IPS-20b (cell line): ENCODE measurements at regions not wholly inside any gene's neighbourhood (a gene's known extent, or its start where the extent isn't known, plus 50 kb on each side); places are given as distances from the start of the nearest gene placed in this dataset.

Experiments
- H3K27ac ChIP-seq: one replicate; pipeline ENCODE4 v1.5.1; 2013; ENCODE audit warnings: low read length
- H3K27me3 ChIP-seq: 2 replicates; pipeline ENCODE4 v1.6.1; 2013; ENCODE audit warnings: mild to moderate bottlenecking, low read length, inconsistent platforms; ENCODE audit not compliant: insufficient read depth
- H3K36me3 ChIP-seq: 2 replicates; pipeline ENCODE4 v1.6.1; 2013; ENCODE audit warnings: low read depth, mild to moderate bottlenecking, inconsistent platforms, low read length, moderate library complexity; ENCODE audit not compliant: insufficient read depth
- H3K4me1 ChIP-seq: 2 replicates; pipeline ENCODE4 v1.6.1; 2013; ENCODE audit warnings: mild to moderate bottlenecking, control low read depth, inconsistent platforms, low read length, moderate library complexity; ENCODE audit not compliant: insufficient read depth
- H3K4me3 ChIP-seq: 2 replicates; pipeline ENCODE4 v1.5.1; 2013; ENCODE audit warnings: mild to moderate bottlenecking, low read length, inconsistent platforms
- H3K9ac ChIP-seq: 2 replicates; pipeline ENCODE4 v1.6.1; 2013; ENCODE audit warnings: low read depth, mild to moderate bottlenecking, inconsistent platforms, low read length, moderate library complexity
- H3K9me3 ChIP-seq: 2 replicates; pipeline ENCODE4 v1.6.1; 2013; ENCODE audit warnings: mild to moderate bottlenecking, low read depth, low read length, inconsistent platforms; ENCODE audit not compliant: insufficient read depth

DNA sequence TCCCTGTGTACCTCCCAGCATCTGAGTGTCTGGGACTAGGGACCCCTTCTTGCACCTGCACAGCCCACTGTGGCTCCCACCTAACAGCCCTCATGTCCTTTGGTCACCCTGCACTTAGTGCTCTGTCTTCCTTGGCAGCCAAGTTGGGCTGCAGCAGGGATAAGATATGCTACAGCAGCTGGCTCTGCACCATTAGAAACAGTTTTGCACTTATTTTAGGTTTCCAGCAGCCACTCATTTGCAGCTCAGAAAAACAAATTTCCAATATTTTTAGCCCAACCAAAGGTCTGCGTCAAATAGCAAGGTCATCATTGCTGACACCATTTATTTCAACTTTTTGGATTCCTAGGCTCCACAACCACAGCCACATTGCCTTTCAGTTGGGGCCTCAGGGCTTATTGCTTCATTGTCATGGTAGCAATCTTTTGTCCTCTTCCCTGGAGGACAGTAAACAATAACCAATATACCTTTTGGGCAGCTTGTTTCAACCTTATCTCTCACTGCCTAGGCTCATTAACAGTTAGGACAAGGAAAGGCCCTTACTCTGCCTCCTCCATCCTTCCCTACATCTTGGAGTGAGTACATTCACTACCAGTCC, 263.9 kb downstream of the COX7C start:
- no peak overlapping the region for H3K9ac ChIP-seq
- no peaks in the 10 kb centered on the region for H3K36me3 ChIP-seq
- H3K9me3 ChIP-seq = no peaks in the 10 kb centered on the region
- H3K27me3 ChIP-seq = no peaks in the 10 kb centered on the region
- peaks cover 15% of the 10 kb centered on the region; the same call in 1 of the 2 replicates for H3K4me1 ChIP-seq
- H3K27ac ChIP-seq = no peak overlapping the region
- H3K4me3 ChIP-seq = no peak overlapping the region

DNA sequence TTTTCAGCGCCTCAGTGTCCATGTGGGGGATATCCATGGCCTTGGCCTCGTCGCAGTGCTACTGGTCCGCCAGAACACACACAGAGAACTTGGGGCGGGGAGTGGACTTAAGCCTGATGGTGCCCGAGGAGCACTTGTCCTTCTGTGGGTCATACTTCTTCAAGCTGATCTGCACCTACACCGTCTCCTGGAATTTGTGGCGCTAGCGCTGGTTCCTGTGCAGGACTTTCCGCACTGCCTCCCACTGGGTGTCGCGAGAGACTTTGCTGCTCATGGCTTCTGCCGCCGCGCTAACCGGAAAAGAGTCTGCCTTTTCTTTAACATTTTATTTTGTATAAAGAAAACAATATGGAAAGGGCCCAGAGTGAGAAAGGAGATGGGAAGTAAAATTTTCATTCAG, 266.9 kb downstream of the COX7C start:
- no peaks in the 10 kb centered on the region for H3K27me3 ChIP-seq
- peaks cover 7% of the 10 kb centered on the region; the same call in 1 of the 2 replicates for H3K4me1 ChIP-seq
- no peaks in the 10 kb centered on the region for H3K36me3 ChIP-seq
- H3K4me3 ChIP-seq = no peak overlapping the region
- H3K27ac ChIP-seq = no peak overlapping the region
- H3K9me3 ChIP-seq = no peaks in the 10 kb centered on the region
- no peak overlapping the region for H3K9ac ChIP-seq

DNA sequence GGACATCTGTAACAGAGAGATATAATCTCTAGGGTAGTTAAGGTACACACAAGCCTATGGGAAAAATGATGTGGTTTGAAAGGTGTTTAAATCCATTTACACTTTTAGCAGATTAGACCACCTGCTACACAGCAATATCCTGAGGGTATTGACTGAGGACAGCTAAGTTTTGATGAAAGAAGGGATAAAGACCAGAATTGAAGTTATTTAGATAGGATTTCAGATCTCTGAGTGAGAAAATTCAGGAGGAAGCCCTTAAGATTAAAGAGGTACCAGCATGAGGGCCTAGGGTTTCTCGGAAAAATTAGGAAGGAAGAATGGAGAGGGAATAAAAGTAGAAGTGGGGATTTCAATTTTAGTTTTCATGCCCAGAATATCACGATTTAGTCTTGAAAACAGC, 267.3 kb downstream of the COX7C start:
- peaks cover 7% of the 10 kb centered on the region; the same call in 1 of the 2 replicates for H3K4me1 ChIP-seq
- H3K27me3 ChIP-seq = no peaks in the 10 kb centered on the region
- H3K36me3 ChIP-seq = no peaks in the 10 kb centered on the region
- H3K4me3 ChIP-seq = no peak overlapping the region
- no peak overlapping the region for H3K9ac ChIP-seq
- H3K27ac ChIP-seq = no peak overlapping the region
- no peaks in the 10 kb centered on the region for H3K9me3 ChIP-seq

DNA sequence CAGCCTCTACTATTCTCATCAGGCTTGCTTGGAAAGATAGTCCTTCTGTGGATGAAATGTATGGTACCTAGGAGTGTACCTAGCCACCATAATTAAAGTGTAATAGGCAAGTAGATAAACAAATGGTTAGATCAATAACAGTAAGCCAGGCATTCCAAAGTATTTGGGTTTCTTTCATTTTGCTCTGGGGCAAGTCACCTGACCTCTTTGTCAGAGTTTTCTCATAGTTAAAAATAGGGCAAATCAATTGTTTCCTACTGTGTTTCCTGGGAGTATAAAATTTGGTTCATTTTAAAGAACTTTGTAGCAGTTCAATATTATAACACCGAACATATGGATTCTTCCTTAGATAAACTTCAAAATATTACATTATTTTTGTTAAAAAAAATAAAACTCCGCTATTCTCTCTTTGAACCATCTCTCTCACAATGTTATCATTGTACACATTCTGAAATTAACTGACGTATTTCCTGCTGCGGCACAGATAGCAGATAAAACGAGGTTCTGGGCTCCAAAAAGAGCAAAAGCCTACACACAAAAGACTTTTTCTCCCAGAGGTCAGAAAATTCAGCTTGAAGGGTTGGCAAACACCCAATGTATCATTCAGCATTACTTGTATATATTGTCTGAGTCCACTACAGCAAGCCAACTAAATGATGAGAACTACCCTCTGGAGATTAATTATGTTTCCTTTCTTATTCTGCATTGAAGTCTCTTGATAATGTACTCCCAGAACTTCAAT, 267.9 kb downstream of the COX7C start:
- Histone ChIP-seq H3K9me3 (no peaks in the 10 kb centered on the region), H3K4me3 (no peak overlapping the region), H3K4me1 (peaks cover 7% of the 10 kb centered on the region; the same call in 1 of the 2 replicates), H3K27me3 (no peaks in the 10 kb centered on the region), H3K27ac (no peak overlapping the region), H3K36me3 (no peaks in the 10 kb centered on the region), H3K9ac (no peak overlapping the region)

DNA sequence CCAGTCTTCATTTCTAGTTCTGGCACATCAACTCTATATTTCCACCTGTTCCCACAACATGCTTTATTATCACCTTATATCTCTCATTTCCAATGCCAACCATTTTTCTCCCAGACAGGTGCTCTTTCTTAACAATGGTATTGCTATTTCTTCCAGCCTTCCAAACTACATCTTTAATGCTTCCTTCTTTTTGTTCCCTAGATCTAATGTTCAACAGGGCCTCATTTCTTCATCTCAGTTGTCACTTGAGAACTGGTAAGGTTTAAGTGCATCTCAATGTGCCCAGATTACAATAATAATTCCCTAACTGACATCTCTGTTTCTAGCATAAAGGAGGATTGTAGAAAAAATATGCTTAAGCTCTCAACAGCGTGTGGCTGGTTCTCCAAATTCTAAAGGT, 272.6 kb downstream of the COX7C start:
- Histone ChIP-seq H3K9ac (no peak overlapping the region), H3K9me3 (no peaks in the 10 kb centered on the region), H3K27me3 (no peaks in the 10 kb centered on the region), H3K36me3 (no peaks in the 10 kb centered on the region), H3K4me1 (no peaks in the 10 kb centered on the region), H3K4me3 (no peak overlapping the region), H3K27ac (no peak overlapping the region)

DNA sequence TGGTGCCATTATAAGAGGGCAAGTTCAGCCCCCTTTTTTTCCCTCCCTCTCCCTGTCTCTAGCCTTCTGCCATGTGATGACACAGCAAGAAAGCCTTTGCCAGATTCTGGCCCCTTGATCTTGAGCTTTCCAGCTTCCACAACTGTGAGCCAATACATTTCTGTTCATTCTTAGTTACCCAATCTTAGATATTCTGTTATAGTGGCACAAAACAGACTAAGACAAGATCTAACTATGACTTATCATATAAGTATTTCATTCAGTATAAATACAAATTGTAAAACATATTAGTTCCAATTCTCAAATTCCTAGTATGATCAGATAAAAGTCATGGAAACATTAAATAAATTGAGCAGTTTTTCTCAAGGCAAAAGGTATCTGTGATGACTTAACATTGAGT, 276.3 kb downstream of the COX7C start:
- Histone ChIP-seq H3K27ac (no peak overlapping the region), H3K9ac (no peak overlapping the region), H3K27me3 (no peaks in the 10 kb centered on the region), H3K9me3 (no peaks in the 10 kb centered on the region), H3K4me3 (no peak overlapping the region), H3K4me1 (no peaks in the 10 kb centered on the region), H3K36me3 (no peaks in the 10 kb centered on the region)

DNA sequence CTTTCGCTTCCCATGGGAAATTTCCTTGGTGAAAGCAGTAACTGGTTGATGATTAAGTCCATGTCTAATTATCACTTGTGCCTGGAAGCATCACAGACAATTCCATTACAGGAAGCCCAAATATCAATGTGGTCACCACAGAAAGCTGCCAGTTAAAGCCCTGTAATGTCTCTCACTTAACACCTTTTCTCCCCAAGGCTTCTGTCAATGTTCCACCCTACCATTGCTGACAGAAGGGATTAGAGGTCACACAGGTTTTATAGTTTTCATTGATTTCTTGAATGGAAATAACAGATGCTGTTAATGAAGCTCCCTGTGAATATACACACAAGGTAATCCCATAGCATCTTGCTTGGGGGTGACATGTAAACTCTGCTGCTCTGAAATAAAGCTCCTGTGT, 279.2 kb downstream of the COX7C start:
- Histone ChIP-seq H3K9ac (no peak overlapping the region), H3K4me3 (no peak overlapping the region), H3K27ac (no peak overlapping the region), H3K27me3 (no peaks in the 10 kb centered on the region), H3K36me3 (no peaks in the 10 kb centered on the region), H3K9me3 (no peaks in the 10 kb centered on the region), H3K4me1 (no peaks in the 10 kb centered on the region)

DNA sequence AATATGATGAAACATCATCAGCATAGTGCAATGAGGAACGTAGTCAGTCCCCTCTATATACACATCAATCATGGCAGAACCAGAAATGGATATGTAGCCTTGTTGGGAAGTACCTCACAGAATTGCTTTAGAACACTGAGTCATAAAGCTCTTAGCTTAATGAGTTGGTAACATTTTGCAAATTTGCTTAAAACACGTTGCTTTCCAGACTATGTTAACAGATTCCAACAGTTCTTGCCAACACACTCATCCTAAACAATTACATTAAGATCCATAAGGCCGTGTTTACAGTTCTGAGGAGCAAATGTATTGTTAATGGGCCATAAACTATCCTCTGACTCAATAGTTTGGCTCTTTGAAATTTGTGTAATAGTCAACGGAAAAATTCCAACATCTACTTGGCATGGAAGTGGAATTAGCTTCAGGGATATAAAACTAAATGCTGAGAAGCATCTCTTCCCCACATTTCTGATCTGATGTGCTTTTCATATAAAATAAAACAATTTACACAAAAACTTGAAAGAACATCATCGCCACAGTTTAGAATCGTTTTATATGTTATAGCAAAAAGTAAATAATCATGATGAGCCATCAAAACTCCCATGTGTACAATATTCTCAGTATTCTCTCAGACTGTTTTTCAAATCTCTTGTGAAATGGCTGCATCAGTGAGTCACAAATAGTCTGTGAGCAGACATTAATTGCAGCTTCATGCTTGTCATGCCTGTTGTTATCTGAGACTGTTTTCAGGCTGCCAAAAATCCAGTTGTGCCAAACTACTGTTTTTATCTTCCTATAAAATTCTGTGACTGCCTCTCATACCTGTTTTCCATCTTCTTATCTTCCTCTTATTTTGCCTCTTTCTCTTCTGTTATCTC, 291.9 kb downstream of the COX7C start:
- H3K9me3 ChIP-seq = no peaks in the 10 kb centered on the region
- H3K27ac ChIP-seq = no peak overlapping the region
- H3K4me1 ChIP-seq = no peaks in the 10 kb centered on the region; the same call in 1 of the 2 replicates
- H3K36me3 ChIP-seq = no peaks in the 10 kb centered on the region
- H3K4me3 ChIP-seq = no peak overlapping the region
- H3K27me3 ChIP-seq = no peaks in the 10 kb centered on the region
- no peak overlapping the region for H3K9ac ChIP-seq

DNA sequence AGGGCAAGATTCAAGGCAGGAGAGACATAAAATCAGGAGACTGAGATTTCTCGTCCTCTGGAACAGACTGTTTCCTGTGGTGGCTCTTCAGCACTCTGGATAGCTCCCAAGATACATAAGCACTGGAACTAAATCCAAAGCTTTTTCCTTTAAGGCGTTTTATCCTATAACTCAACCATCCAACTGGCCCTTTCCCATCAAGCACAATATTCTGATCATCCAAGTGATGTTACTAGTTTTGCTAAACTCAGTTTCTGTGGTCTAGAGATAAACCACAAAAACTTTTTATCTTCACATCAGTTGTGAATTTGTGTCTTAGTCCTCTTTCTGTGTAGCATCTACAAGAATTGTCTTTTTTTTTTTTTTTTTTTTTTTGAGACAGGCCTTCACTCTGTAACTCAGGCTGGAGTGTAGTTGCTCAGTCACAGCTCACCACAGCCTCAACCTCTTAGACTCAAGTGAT, 299.4 kb downstream of the COX7C start:
- no peak overlapping the region for H3K27ac ChIP-seq
- no peak overlapping the region for H3K9ac ChIP-seq
- H3K27me3 ChIP-seq = no peaks in the 10 kb centered on the region
- no peaks in the 10 kb centered on the region for H3K9me3 ChIP-seq
- no peak overlapping the region for H3K4me3 ChIP-seq
- no peaks in the 10 kb centered on the region for H3K4me1 ChIP-seq
- H3K36me3 ChIP-seq = no peaks in the 10 kb centered on the region

DNA sequence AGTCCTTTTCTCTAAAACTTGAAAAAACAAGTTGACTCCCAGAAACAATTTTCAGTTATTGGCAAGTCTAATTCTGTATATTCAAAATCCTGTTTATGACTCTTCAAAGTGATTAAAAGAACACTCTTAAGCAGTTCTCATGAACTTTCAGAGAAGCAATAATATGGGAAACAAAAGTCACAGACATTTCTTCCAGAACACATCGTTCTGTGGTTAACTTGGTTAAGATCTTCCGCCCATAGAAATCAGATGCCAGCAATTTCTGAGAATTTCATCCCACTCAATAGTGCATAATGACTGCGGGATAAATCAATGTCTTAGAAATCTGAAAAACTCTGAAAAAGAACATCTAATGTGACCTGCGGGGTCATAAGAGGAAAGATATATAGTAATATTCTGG, 300.5 kb downstream of the COX7C start:
- Histone ChIP-seq H3K27ac (no peak overlapping the region), H3K4me1 (no peaks in the 10 kb centered on the region), H3K9me3 (no peaks in the 10 kb centered on the region), H3K36me3 (no peaks in the 10 kb centered on the region), H3K27me3 (no peaks in the 10 kb centered on the region), H3K9ac (no peak overlapping the region), H3K4me3 (no peak overlapping the region)

DNA sequence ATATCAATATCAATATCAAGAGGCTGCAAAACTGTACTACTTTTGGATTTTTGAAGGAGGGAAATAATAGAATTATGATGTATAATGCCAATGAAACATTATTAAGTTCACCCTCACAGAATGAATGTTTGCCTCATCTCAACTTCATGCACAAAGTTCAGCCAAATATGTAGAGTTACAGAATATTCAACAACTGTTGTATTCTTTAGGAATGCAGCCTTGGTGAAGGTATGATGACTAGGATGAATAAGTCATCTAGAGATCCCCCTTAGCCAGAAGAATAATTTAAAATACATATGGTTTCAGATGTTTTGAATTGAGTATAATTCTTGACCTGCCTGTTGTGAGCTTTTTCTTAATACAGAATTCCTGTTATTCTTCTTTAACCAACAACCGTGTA, 308.3 kb downstream of the COX7C start:
- Histone ChIP-seq H3K27me3 (peaks cover 27% of the 10 kb centered on the region; the same call in 1 of the 2 replicates), H3K9me3 (no peaks in the 10 kb centered on the region), H3K9ac (no peak overlapping the region), H3K4me1 (peaks cover 29% of the 10 kb centered on the region; the same call in 1 of the 2 replicates), H3K36me3 (no peaks in the 10 kb centered on the region), H3K4me3 (no peak overlapping the region), H3K27ac (no peak overlapping the region)
